Hematopoietic multipotent progenitor cell (in vitro differentiated cells): ENCODE measurements at regions not wholly inside any gene's neighbourhood (a gene's known extent, or its start where the extent isn't known, plus 50 kb on each side); places are given as distances from the start of the nearest gene placed in this dataset.

Source experiments
- DNase-seq, 3 donors: peaks; one replicate each; pipeline ENCODE4 v3.0.0-alpha.2; 2011 to 2015; ENCODE audit warnings: low read depth in 2 of 3, low spot score in 2 of 3

- no peak for DNase-seq
These were observed 389.8 kb upstream of the LRRC4C start for GRCh38 chr11:41849250-41849649.

GRCh38 chr11:41851743-41852142 is 392.3 kb upstream of the LRRC4C start:
- no peak for DNase-seq

GRCh38 chr11:41861838-41862237 is 402.4 kb upstream of the LRRC4C start:
- no peak for DNase-seq

GRCh38 chr11:41866525-41866924 is 407.1 kb upstream of the LRRC4C start:
- DNase-seq, result no peak

GRCh38 chr11:41868606-41869005 is 409.2 kb upstream of the LRRC4C start:
- no peak for DNase-seq

GRCh38 chr11:41872426-41872825 is 413.0 kb upstream of the LRRC4C start:
- DNase-seq, result no peak

- DNase-seq, result no peak
These were observed 413.4 kb upstream of the LRRC4C start for GRCh38 chr11:41872870-41873269.

- DNase-seq, result no peak
These were observed 418.6 kb upstream of the LRRC4C start for GRCh38 chr11:41878095-41878494.

- no peak for DNase-seq
These were observed 419.8 kb upstream of the LRRC4C start for GRCh38 chr11:41879214-41879613.

GRCh38 chr11:41895081-41895480 is 435.6 kb upstream of the LRRC4C start:
- DNase-seq, result no peak

- DNase-seq, result no peak
These were observed 438.5 kb upstream of the LRRC4C start for GRCh38 chr11:41897991-41898390.

- no peak for DNase-seq
These were observed 458.4 kb upstream of the LRRC4C start for GRCh38 chr11:41917900-41918299.

- no peak for DNase-seq
These were observed 460.9 kb upstream of the LRRC4C start for GRCh38 chr11:41920374-41920773.

GRCh38 chr11:41921746-41922390 is 462.4 kb upstream of the LRRC4C start:
- no peak for DNase-seq

GRCh38 chr11:41926339-41926738 is 466.9 kb upstream of the LRRC4C start:
- DNase-seq, result no peak

- DNase-seq, result no peak
These were observed 475.8 kb upstream of the LRRC4C start for GRCh38 chr11:41935241-41935640.

GRCh38 chr11:41935795-41936194 is 476.3 kb upstream of the LRRC4C start:
- no peak for DNase-seq

GRCh38 chr11:41943656-41944055 is 484.2 kb upstream of the LRRC4C start:
- DNase-seq, result no peak

- no peak for DNase-seq
These were observed 487.9 kb upstream of the LRRC4C start for GRCh38 chr11:41947392-41947791.

GRCh38 chr11:41950470-41951143 is 491.2 kb upstream of the LRRC4C start:
- DNase-seq, result no peak

GRCh38 chr11:41954034-41954433 is 494.6 kb upstream of the LRRC4C start:
- no peak for DNase-seq

- no peak for DNase-seq
These were observed 495.6 kb upstream of the LRRC4C start for GRCh38 chr11:41955066-41955465.
